OCI-LY3 (cell line): ENCODE measurements at regions not wholly inside any gene's neighbourhood (a gene's known extent, or its start where the extent isn't known, plus 50 kb on each side); places are given as distances from the start of the nearest gene placed in this dataset.

ENCODE experiments used
- H2AFZ ChIP-seq: fragments of 200-600, 300-600 bp; shearing (Covaris generic); 2 replicates; pipeline ENCODE4 v1.6.0; 2014; ENCODE audit warnings: antibody characterized with exemption, low read depth, low read length
- H3K27ac ChIP-seq: fragments of 200-600, 300-600 bp; sonication (generic); 2 replicates; pipeline ENCODE4 v1.5.1; 2014; ENCODE audit warnings: mild to moderate bottlenecking, low read length, moderate library complexity, mixed read lengths
- H3K27me3 ChIP-seq: fragments of 200-600, 300-600 bp; sonication (generic); 2 replicates; pipeline ENCODE4 v1.6.1; 2014; ENCODE audit warnings: low read depth, low read length, mixed read lengths
- H3K36me3 ChIP-seq: fragments of 200-600, 300-600 bp; sonication (generic); replicated peaks from 2 replicates; pipeline ENCODE3; 2014; ENCODE audit warnings: low read depth, low read length, mixed read lengths
- H3K4me1 ChIP-seq: fragments of 300-600, 200-600 bp; sonication (generic); 2 replicates; pipeline ENCODE4 v1.6.1; 2014; ENCODE audit warnings: low read length, mixed read lengths
- H3K4me2 ChIP-seq: fragments of 200-600, 300-600 bp; sonication (generic); 2 replicates; pipeline ENCODE4 v1.6.1; 2014; ENCODE audit warnings: low read length, mixed read lengths
- H3K4me3 ChIP-seq: fragments of 300-600, 200-600 bp; sonication (generic); 2 replicates; pipeline ENCODE4 v1.5.1; 2014; ENCODE audit warnings: antibody characterized with exemption, mild to moderate bottlenecking, low read length, moderate library complexity
- H3K79me2 ChIP-seq: fragments of 300-600, 200-600 bp; shearing (Covaris generic); 2 replicates; pipeline ENCODE4 v1.6.1; 2014; ENCODE audit warnings: mild to moderate bottlenecking, low read length, mixed read lengths
- H3K9ac ChIP-seq: fragments of 300-600, 200-600 bp; shearing (Covaris generic); 2 replicates; pipeline ENCODE4 v1.6.0; 2014; ENCODE audit warnings: mild to moderate bottlenecking, low read length, moderate library complexity
- H3K9me3 ChIP-seq: fragments of 200-600, 300-600 bp; shearing (Covaris generic); 2 replicates; pipeline ENCODE4 v1.6.1; 2014; ENCODE audit warnings: low read length, mixed read lengths; ENCODE audit not compliant: insufficient read depth
- H4K20me1 ChIP-seq: fragments of 200-600, 300-600 bp; sonication (generic); 2 replicates; pipeline ENCODE4 v1.6.1; 2016; ENCODE audit warnings: low read length, mixed read lengths; ENCODE audit not compliant: insufficient read depth
- EZH2phosphoT487 ChIP-seq: fragments of 200-600 bp; shearing (Covaris generic); IDR thresholded peaks from 2 replicates; pipeline ENCODE4 v1.6.1; 2018; ENCODE audit warnings: antibody characterized with exemption, mixed run types, low read depth
- TF ChIP-seq, protein P1 (sequence below): fragments of 200-600, 300-600 bp; sonication (generic); IDR thresholded peaks from 2 replicates; pipeline ENCODE4 v1.5.1; 2014; ENCODE audit warnings: antibody characterized with exemption, low read length, low read depth

- no peak overlapping the region for H3K9ac ChIP-seq
- H3K9me3 ChIP-seq = no peaks in the 10 kb centered on the region
- H3K4me2 ChIP-seq = no peak overlapping the region
- no peaks in the 10 kb centered on the region for H3K79me2 ChIP-seq
- H3K27ac ChIP-seq = no peak overlapping the region
- no peaks in the 10 kb centered on the region for H3K36me3 ChIP-seq
- no peak for TF ChIP-seq EZH2phosphoT487
- TF ChIP-seq, protein P1, sequence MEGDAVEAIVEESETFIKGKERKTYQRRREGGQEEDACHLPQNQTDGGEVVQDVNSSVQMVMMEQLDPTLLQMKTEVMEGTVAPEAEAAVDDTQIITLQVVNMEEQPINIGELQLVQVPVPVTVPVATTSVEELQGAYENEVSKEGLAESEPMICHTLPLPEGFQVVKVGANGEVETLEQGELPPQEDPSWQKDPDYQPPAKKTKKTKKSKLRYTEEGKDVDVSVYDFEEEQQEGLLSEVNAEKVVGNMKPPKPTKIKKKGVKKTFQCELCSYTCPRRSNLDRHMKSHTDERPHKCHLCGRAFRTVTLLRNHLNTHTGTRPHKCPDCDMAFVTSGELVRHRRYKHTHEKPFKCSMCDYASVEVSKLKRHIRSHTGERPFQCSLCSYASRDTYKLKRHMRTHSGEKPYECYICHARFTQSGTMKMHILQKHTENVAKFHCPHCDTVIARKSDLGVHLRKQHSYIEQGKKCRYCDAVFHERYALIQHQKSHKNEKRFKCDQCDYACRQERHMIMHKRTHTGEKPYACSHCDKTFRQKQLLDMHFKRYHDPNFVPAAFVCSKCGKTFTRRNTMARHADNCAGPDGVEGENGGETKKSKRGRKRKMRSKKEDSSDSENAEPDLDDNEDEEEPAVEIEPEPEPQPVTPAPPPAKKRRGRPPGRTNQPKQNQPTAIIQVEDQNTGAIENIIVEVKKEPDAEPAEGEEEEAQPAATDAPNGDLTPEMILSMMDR = no peak
- H4K20me1 ChIP-seq = no peaks in the 10 kb centered on the region
- H3K27me3 ChIP-seq = peaks cover 67% of the 10 kb centered on the region
- H2AFZ ChIP-seq = no peak overlapping the region
- no peaks in the 10 kb centered on the region for H3K4me1 ChIP-seq
- no peak overlapping the region for H3K4me3 ChIP-seq
Measured at GRCh38 chr3:72359743-72360142, 488.5 kb downstream of the SHQ1 start.

- no peak for TF ChIP-seq EZH2phosphoT487
- TF ChIP-seq, protein P1 = no peak
- Histone ChIP-seq H3K9ac (no peak overlapping the region), H3K27ac (no peak overlapping the region), H3K9me3 (no peaks in the 10 kb centered on the region), H3K4me1 (no peaks in the 10 kb centered on the region), H3K36me3 (no peaks in the 10 kb centered on the region), H3K27me3 (peaks cover 66% of the 10 kb centered on the region), H2AFZ (no peak overlapping the region), H3K4me2 (no peak overlapping the region), H3K4me3 (no peak overlapping the region), H3K79me2 (no peaks in the 10 kb centered on the region), H4K20me1 (no peaks in the 10 kb centered on the region)
Measured at GRCh38 chr3:72355168-72355567, 493.1 kb downstream of the SHQ1 start.

- no peaks in the 10 kb centered on the region for H3K4me1 ChIP-seq
- no peak overlapping the region for H3K4me3 ChIP-seq
- H3K79me2 ChIP-seq = no peaks in the 10 kb centered on the region
- H3K36me3 ChIP-seq = no peaks in the 10 kb centered on the region
- peaks cover 72% of the 10 kb centered on the region for H3K27me3 ChIP-seq
- no peak overlapping the region for H2AFZ ChIP-seq
- no peak overlapping the region for H3K4me2 ChIP-seq
- no peak overlapping the region for H3K9ac ChIP-seq
- no peaks in the 10 kb centered on the region for H4K20me1 ChIP-seq
- no peak overlapping the region for H3K27ac ChIP-seq
- no peaks in the 10 kb centered on the region for H3K9me3 ChIP-seq
- no peak for TF ChIP-seq EZH2phosphoT487
- TF ChIP-seq, protein P1 = no peak
Measured at GRCh38 chr3:72354486-72354885, 493.8 kb downstream of the SHQ1 start.

GRCh38 chr3:72353236-72354128 lies 494.8 kb downstream of the SHQ1 start:
- Histone ChIP-seq H3K9ac (no peak overlapping the region), H3K79me2 (no peaks in the 10 kb centered on the region), H3K27me3 (peaks cover 77% of the 10 kb centered on the region), H3K9me3 (no peaks in the 10 kb centered on the region), H3K27ac (no peak overlapping the region), H3K4me1 (no peaks in the 10 kb centered on the region), H3K4me2 (no peak overlapping the region), H3K4me3 (no peak overlapping the region), H4K20me1 (no peaks in the 10 kb centered on the region), H3K36me3 (no peaks in the 10 kb centered on the region), H2AFZ (no peak overlapping the region)
- TF ChIP-seq, protein P1 = no peak
- no peak for TF ChIP-seq EZH2phosphoT487
